ENCODE measurements at regions not wholly inside any gene's neighbourhood (a gene's known extent, or its start where the extent isn't known, plus 50 kb on each side); places are given as distances from the start of the nearest gene placed in this dataset.

- Mint-ChIP-seq H3K27me3 (ENCODE audit: low read depth) (no peaks in the 10 kb centered on the region), H3K9me3 (no peaks in the 10 kb centered on the region), H3K27ac (no peak overlapping the region), H3K4me3 (no peak overlapping the region), H3K4me1 (no peaks in the 10 kb centered on the region), H3K36me3 (no peaks in the 10 kb centered on the region)
- no peak for DNase-seq (ENCODE audit: low spot score in 2 of 2, unreplicated experiment in 2 of 2)
- TF ChIP-seq, protein P1, sequence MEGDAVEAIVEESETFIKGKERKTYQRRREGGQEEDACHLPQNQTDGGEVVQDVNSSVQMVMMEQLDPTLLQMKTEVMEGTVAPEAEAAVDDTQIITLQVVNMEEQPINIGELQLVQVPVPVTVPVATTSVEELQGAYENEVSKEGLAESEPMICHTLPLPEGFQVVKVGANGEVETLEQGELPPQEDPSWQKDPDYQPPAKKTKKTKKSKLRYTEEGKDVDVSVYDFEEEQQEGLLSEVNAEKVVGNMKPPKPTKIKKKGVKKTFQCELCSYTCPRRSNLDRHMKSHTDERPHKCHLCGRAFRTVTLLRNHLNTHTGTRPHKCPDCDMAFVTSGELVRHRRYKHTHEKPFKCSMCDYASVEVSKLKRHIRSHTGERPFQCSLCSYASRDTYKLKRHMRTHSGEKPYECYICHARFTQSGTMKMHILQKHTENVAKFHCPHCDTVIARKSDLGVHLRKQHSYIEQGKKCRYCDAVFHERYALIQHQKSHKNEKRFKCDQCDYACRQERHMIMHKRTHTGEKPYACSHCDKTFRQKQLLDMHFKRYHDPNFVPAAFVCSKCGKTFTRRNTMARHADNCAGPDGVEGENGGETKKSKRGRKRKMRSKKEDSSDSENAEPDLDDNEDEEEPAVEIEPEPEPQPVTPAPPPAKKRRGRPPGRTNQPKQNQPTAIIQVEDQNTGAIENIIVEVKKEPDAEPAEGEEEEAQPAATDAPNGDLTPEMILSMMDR (IDR thresholded peaks at IDR 0.05; ENCODE audit: unreplicated experiment), result no peak
These were observed 587.1 kb upstream of the ATXN7L3B start for GRCh38 chr12:73950507-73950906.

DNA sequence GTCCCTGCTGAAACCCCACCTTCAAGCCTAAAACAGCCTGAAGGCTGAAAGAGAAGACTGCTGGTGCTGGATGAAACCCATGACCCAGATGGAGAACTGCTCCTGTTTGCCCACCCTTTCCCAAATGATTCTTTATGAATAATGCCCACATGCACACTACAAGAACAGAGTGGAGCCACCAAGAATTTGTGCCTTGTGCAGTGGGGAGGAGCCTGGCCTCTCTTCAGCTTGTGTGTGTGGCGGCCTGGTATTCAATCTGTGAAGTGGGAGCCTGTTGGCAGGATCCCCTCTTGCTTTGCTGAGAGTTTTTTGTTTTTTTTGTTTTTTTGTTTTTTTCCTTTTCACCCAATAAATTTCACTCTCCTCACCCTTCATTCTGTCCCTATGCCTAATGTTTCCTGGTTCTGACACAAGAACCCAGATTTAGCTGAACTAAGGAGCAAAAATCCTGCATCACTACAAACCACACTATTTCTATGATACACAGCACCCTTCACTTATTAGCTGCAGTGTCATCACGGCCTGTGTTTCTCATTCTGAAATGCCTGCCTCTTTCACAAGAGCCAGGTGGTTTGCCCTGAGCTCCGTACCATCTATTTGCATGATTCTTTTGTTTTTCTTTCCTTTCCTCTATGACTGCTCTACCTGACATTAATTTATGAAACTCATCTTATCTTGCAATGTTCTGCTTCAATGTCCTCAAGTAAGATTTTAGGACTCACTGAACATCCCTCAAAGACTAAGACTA is 585.5 kb upstream of the ATXN7L3B start:
- no peak for DNase-seq (ENCODE audit: low spot score in 2 of 2, unreplicated experiment in 2 of 2)
- no peaks in the 10 kb centered on the region for H3K4me1 Mint-ChIP-seq
- TF ChIP-seq, protein P1 (IDR thresholded peaks at IDR 0.05; ENCODE audit: unreplicated experiment), result no peak
- no peak overlapping the region for H3K4me3 Mint-ChIP-seq
- H3K36me3 Mint-ChIP-seq, result no peaks in the 10 kb centered on the region
- no peak overlapping the region for H3K27ac Mint-ChIP-seq
- H3K27me3 Mint-ChIP-seq (ENCODE audit: low read depth), result no peaks in the 10 kb centered on the region
- H3K9me3 Mint-ChIP-seq, result no peaks in the 10 kb centered on the region

- no peaks in the 10 kb centered on the region for H3K9me3 Mint-ChIP-seq
- H3K27me3 Mint-ChIP-seq (ENCODE audit: low read depth), result no peaks in the 10 kb centered on the region
- DNase-seq (ENCODE audit: low spot score in 2 of 2, unreplicated experiment in 2 of 2), result no peak
- H3K36me3 Mint-ChIP-seq, result no peaks in the 10 kb centered on the region
- no peaks in the 10 kb centered on the region for H3K4me1 Mint-ChIP-seq
- no peak overlapping the region for H3K27ac Mint-ChIP-seq
- TF ChIP-seq, protein P1 (IDR thresholded peaks at IDR 0.05; ENCODE audit: unreplicated experiment), result no peak
- no peak overlapping the region for H3K4me3 Mint-ChIP-seq
These were observed 573.0 kb upstream of the ATXN7L3B start for GRCh38 chr12:73964641-73965040.

GRCh38 chr12:73973486-73973885 is 564.1 kb upstream of the ATXN7L3B start:
- Mint-ChIP-seq H3K36me3 (no peaks in the 10 kb centered on the region), H3K4me3 (no peak overlapping the region), H3K27ac (no peak overlapping the region), H3K27me3 (ENCODE audit: low read depth) (no peaks in the 10 kb centered on the region), H3K9me3 (peaks cover 6% of the 10 kb centered on the region), H3K4me1 (no peaks in the 10 kb centered on the region)
- TF ChIP-seq, protein P1 (IDR thresholded peaks at IDR 0.05; ENCODE audit: unreplicated experiment), result no peak
- DNase-seq (ENCODE audit: low spot score in 2 of 2, unreplicated experiment in 2 of 2), result no peak

GRCh38 chr12:73984552-73984951 is 553.1 kb upstream of the ATXN7L3B start:
- Mint-ChIP-seq H3K9me3 (no peaks in the 10 kb centered on the region), H3K36me3 (no peaks in the 10 kb centered on the region), H3K27me3 (ENCODE audit: low read depth) (no peaks in the 10 kb centered on the region), H3K4me1 (no peaks in the 10 kb centered on the region), H3K27ac (no peak overlapping the region), H3K4me3 (no peak overlapping the region)
- DNase-seq (ENCODE audit: low spot score in 2 of 2, unreplicated experiment in 2 of 2), result no peak
- TF ChIP-seq, protein P1 (IDR thresholded peaks at IDR 0.05; ENCODE audit: unreplicated experiment), result no peak

All from mesothelial cell of epicardium (in vitro differentiated cells).